GM12878 (cell line): ENCODE measurements at regions not wholly inside any gene's neighbourhood (a gene's known extent, or its start where the extent isn't known, plus 50 kb on each side); places are given as distances from the start of the nearest gene placed in this dataset.

ENCODE experiments used
- ATAC-seq: fragments of 200-7000 bp; cut with Tn5 transposase; 3 replicates; pipeline ENCODE4 v1.9.1; 2020; ENCODE audit warnings: mild to moderate bottlenecking, moderate library complexity
- BruUV-seq: library from RNA; stranded (reverse); fragments of 400-500 nt; replicated peaks from 2 replicates; lab custom pipeline; 2021; lab: Mats Ljungman, UMichigan
- CTCF ChIA-PET: fragments of 300-600 bp; sonication (Branson Sonifier 250); formaldehyde crosslinking; extraction: SDS; loops from one replicate; lab custom pipeline; 2021; ENCODE audit warnings: inconsistent platforms; lab: Yijun Ruan, JAX
- POLR2A ChIA-PET: fragments of 350-600 bp; formaldehyde crosslinking; extraction: SDS; loops from one replicate; lab custom pipeline; 2021; ENCODE audit warnings: inconsistent platforms; lab: Charles Lee
- RAD21 ChIA-PET: fragments of 300-600 bp; sonication (Branson Sonifier 250); formaldehyde crosslinking; loops from one replicate; lab custom pipeline; 2023; ENCODE audit warnings: antibody characterized with exemption; ENCODE audit not compliant: unreplicated experiment; lab: Charles Lee
- SMC1A ChIA-PET: fragments of 300-600 bp; sonication (Branson Sonifier 250); formaldehyde crosslinking; loops from one replicate; lab custom pipeline; 2023; ENCODE audit not compliant: unreplicated experiment, uncharacterized antibody; lab: Charles Lee
- DNase-seq: peaks from one replicate; pipeline ENCODE4 v3.0.0-alpha.2; 2011; ENCODE audit warnings: low read depth, low spot score
- FAIRE-seq: peaks from 3 replicates; lab custom pipeline; 2011; peaks lifted over from hg19 to GRCh38; lab: Jason Lieb, UNC
- H2AFZ ChIP-seq: 2 replicates; pipeline ENCODE4 v1.6.0; 2011; ENCODE audit warnings: low read depth, low read length, control low read depth; ENCODE audit not compliant: control insufficient read depth
- H3K27ac ChIP-seq: 2 replicates; pipeline ENCODE4 v1.5.1; 2011; ENCODE audit warnings: control low read depth; ENCODE audit not compliant: control insufficient read depth, insufficient read depth
- H3K27me3 ChIP-seq, 2 experiments: replicated peaks in 1 of 2; 2 replicates each; pipeline versions ENCODE4 v1.6.0 to v1.6.1; 2011; ENCODE audit warnings: low read length in 1 of 2; ENCODE audit not compliant: control insufficient read depth in 2 of 2, insufficient read depth in 2 of 2
- H3K36me3 ChIP-seq, 2 experiments: 2 replicates each; pipeline ENCODE4 v1.5.1; 2011; ENCODE audit warnings: low read length in 1 of 2; ENCODE audit not compliant: control insufficient read depth in 2 of 2, insufficient read depth in 2 of 2
- H3K4me1 ChIP-seq: 2 replicates; pipeline ENCODE4 v1.6.1; 2011; ENCODE audit warnings: mild to moderate bottlenecking, low read length, moderate library complexity, mixed read lengths; ENCODE audit not compliant: control insufficient read depth, insufficient read depth
- H3K4me2 ChIP-seq: 2 replicates; pipeline ENCODE4 v1.6.0; 2011; ENCODE audit warnings: control low read depth; ENCODE audit not compliant: control insufficient read depth, insufficient read depth
- H3K4me3 ChIP-seq: fragments of 200-600 bp; sonication (generic); 2 replicates; pipeline ENCODE4 v1.5.1; 2016
- H3K79me2 ChIP-seq: 2 replicates; pipeline ENCODE4 v1.6.0; 2011; ENCODE audit warnings: low read length; ENCODE audit not compliant: control insufficient read depth, insufficient read depth
- H3K9ac ChIP-seq: 2 replicates; pipeline ENCODE4 v1.8.0; 2011; ENCODE audit warnings: low read length, control low read depth, mixed read lengths; ENCODE audit not compliant: control insufficient read depth, insufficient read depth
- H3K9me3 ChIP-seq: replicated peaks from 3 replicates; pipeline ENCODE4 v1.5.1; 2011; ENCODE audit warnings: mild to moderate bottlenecking, low read length; ENCODE audit not compliant: control insufficient read depth, insufficient read depth
- H4K20me1 ChIP-seq: 2 replicates; pipeline ENCODE4 v1.6.0; 2011; ENCODE audit not compliant: control insufficient read depth, insufficient read depth
- NFYA ChIP-seq: IDR thresholded peaks from 2 replicates; pipeline ENCODE4 v1.6.1; 2011; ENCODE audit warnings: low read depth, mild to moderate bottlenecking, low read length, improper control_type of control experiment, borderline replicate concordance
- NR2C2 ChIP-seq: IDR thresholded peaks from 2 replicates; pipeline ENCODE4 v1.6.1; 2011; ENCODE audit warnings: borderline replicate concordance, low read depth; ENCODE audit not compliant: control insufficient read depth, insufficient read length
- SIN3A ChIP-seq: IDR thresholded peaks from 2 replicates; pipeline ENCODE4 v1.6.1; 2012; ENCODE audit warnings: low read depth, low read length, improper control_type of control experiment
- WGBS: methylation state at CpG from one replicate; pipeline ENCODE4 v1.1.6; 2016; ENCODE audit warnings: low lambda C conversion rate; ENCODE audit not compliant: insufficient replicate concordance, insufficient coverage; ENCODE audit errors: missing lambda C conversion rate; 5-methylcytosine and 5-hydroxymethylcytosine counted together
- in situ Hi-C: fragments of 300-500 bp; cut with MboI; formaldehyde crosslinking; loops from 9 replicates; pipeline ENCODE4 v1.14.3; 2018; ENCODE audit warnings: mixed read lengths
- intact Hi-C: fragments of 100-400 bp; cut with micrococcal nuclease; formaldehyde crosslinking; loops from one replicate; pipeline ENCODE4 v1.14.2; 2022; ENCODE audit not compliant: unreplicated experiment
- TF ChIP-seq, protein P1 (sequence below): fragments of 450-650 bp; IDR thresholded peaks from 2 replicates; pipeline ENCODE4 v1.6.1; 2016; ENCODE audit warnings: mild to moderate bottlenecking, moderate library complexity, borderline replicate concordance
- TF ChIP-seq, protein P2 (sequence below): fragments of 450-650 bp; IDR thresholded peaks from 2 replicates; pipeline ENCODE4 v1.6.1; 2014; ENCODE audit warnings: mild to moderate bottlenecking
- TF ChIP-seq, protein P3 (sequence below): fragments of 450-650 bp; IDR thresholded peaks from 2 replicates; pipeline ENCODE4 v1.6.1; 2017; ENCODE audit warnings: mild to moderate bottlenecking, moderate library complexity

DNA sequence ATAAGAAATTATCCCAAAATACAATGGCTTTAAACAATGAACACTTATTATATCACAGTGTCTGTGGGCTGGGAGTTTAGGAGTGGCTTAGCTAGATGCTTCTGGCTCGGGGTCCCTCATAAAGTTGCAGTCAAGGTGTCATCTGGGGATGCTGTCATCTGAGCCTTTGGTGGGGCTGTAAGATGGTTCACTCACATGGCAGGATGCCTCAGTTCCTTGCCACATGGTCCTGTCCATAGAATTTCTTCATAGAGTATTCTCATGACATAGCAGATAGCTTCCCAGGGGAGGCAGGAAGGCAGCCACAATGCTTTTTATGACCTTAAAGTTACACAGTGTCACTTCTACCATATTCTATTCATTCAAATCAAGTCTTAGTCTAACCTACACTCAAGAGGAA, 51.2 kb upstream of the HMHB1 start:
- Histone ChIP-seq H3K4me1 (peaks cover 32% of the 10 kb centered on the region), H3K36me3 (no peaks in the 10 kb centered on the region), H3K9me3 (no peaks in the 10 kb centered on the region), H2AFZ (no peak overlapping the region), H3K4me3 (no peak overlapping the region), H3K27me3 (no peaks in the 10 kb centered on the region), H3K4me2 (no peak overlapping the region), H3K9ac (no peak overlapping the region), H3K27ac (no peak overlapping the region; the same call in 1 of the 2 replicates), H4K20me1 (no peaks in the 10 kb centered on the region), H3K79me2 (no peaks in the 10 kb centered on the region)
- CTCF ChIA-PET = interaction anchor here (0.6 kb wide), 1 partner anchor 27 kb away, joined by 3 read pairs; no protein-coding TSS in a partner anchor
- TF ChIP-seq, protein P1, sequence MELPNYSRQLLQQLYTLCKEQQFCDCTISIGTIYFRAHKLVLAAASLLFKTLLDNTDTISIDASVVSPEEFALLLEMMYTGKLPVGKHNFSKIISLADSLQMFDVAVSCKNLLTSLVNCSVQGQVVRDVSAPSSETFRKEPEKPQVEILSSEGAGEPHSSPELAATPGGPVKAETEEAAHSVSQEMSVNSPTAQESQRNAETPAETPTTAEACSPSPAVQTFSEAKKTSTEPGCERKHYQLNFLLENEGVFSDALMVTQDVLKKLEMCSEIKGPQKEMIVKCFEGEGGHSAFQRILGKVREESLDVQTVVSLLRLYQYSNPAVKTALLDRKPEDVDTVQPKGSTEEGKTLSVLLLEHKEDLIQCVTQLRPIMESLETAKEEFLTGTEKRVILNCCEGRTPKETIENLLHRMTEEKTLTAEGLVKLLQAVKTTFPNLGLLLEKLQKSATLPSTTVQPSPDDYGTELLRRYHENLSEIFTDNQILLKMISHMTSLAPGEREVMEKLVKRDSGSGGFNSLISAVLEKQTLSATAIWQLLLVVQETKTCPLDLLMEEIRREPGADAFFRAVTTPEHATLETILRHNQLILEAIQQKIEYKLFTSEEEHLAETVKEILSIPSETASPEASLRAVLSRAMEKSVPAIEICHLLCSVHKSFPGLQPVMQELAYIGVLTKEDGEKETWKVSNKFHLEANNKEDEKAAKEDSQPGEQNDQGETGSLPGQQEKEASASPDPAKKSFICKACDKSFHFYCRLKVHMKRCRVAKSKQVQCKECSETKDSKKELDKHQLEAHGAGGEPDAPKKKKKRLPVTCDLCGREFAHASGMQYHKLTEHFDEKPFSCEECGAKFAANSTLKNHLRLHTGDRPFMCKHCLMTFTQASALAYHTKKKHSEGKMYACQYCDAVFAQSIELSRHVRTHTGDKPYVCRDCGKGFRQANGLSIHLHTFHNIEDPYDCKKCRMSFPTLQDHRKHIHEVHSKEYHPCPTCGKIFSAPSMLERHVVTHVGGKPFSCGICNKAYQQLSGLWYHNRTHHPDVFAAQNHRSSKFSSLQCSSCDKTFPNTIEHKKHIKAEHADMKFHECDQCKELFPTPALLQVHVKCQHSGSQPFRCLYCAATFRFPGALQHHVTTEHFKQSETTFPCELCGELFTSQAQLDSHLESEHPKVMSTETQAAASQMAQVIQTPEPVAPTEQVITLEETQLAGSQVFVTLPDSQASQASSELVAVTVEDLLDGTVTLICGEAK = no peak
- TF ChIP-seq NR2C2 = no peak
- TF ChIP-seq, protein P2, sequence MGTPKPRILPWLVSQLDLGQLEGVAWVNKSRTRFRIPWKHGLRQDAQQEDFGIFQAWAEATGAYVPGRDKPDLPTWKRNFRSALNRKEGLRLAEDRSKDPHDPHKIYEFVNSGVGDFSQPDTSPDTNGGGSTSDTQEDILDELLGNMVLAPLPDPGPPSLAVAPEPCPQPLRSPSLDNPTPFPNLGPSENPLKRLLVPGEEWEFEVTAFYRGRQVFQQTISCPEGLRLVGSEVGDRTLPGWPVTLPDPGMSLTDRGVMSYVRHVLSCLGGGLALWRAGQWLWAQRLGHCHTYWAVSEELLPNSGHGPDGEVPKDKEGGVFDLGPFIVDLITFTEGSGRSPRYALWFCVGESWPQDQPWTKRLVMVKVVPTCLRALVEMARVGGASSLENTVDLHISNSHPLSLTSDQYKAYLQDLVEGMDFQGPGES = no peak
- TF ChIP-seq, protein P3, sequence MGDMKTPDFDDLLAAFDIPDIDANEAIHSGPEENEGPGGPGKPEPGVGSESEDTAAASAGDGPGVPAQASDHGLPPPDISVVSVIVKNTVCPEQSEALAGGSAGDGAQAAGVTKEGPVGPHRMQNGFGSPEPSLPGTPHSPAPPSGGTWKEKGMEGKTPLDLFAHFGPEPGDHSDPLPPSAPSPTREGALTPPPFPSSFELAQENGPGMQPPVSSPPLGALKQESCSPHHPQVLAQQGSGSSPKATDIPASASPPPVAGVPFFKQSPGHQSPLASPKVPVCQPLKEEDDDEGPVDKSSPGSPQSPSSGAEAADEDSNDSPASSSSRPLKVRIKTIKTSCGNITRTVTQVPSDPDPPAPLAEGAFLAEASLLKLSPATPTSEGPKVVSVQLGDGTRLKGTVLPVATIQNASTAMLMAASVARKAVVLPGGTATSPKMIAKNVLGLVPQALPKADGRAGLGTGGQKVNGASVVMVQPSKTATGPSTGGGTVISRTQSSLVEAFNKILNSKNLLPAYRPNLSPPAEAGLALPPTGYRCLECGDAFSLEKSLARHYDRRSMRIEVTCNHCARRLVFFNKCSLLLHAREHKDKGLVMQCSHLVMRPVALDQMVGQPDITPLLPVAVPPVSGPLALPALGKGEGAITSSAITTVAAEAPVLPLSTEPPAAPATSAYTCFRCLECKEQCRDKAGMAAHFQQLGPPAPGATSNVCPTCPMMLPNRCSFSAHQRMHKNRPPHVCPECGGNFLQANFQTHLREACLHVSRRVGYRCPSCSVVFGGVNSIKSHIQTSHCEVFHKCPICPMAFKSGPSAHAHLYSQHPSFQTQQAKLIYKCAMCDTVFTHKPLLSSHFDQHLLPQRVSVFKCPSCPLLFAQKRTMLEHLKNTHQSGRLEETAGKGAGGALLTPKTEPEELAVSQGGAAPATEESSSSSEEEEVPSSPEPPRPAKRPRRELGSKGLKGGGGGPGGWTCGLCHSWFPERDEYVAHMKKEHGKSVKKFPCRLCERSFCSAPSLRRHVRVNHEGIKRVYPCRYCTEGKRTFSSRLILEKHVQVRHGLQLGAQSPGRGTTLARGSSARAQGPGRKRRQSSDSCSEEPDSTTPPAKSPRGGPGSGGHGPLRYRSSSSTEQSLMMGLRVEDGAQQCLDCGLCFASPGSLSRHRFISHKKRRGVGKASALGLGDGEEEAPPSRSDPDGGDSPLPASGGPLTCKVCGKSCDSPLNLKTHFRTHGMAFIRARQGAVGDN = no peak
- TF ChIP-seq NFYA = no peak
- no peak for TF ChIP-seq SIN3A
- intact Hi-C loops = loop anchor here (5.0 kb wide), 1 partner anchor 47 kb away; no protein-coding TSS in a partner anchor
- in situ Hi-C loops = no loop called here
- RAD21 ChIA-PET = interaction anchor here (1.0 to 2.0 kb wide), 3 partner anchors 15 to 45 kb away, joined by 3 to 4 read pairs (median 3); no protein-coding TSS in a partner anchor
- FAIRE-seq = no peak
- WGBS = 94% methylated on average over 1 of the region's 1 CpG
- no peak for ATAC-seq
- SMC1A ChIA-PET = interaction anchor here (0.6 to 1.4 kb wide), 4 partner anchors 13 to 218 kb away, joined by 3 to 4 read pairs (median 4); no protein-coding TSS in a partner anchor
- no peak for DNase-seq
- no TSS peak for BruUV-seq
- POLR2A ChIA-PET = no interaction called here
